ENCODE measurements at regions not wholly inside any gene's neighbourhood (a gene's known extent, or its start where the extent isn't known, plus 50 kb on each side); places are given as distances from the start of the nearest gene placed in this dataset.

- no peak for TF ChIP-seq EZH2 (IDR thresholded peaks at IDR 0.05; ENCODE audit: low read depth)
- TF ChIP-seq, protein P1, sequence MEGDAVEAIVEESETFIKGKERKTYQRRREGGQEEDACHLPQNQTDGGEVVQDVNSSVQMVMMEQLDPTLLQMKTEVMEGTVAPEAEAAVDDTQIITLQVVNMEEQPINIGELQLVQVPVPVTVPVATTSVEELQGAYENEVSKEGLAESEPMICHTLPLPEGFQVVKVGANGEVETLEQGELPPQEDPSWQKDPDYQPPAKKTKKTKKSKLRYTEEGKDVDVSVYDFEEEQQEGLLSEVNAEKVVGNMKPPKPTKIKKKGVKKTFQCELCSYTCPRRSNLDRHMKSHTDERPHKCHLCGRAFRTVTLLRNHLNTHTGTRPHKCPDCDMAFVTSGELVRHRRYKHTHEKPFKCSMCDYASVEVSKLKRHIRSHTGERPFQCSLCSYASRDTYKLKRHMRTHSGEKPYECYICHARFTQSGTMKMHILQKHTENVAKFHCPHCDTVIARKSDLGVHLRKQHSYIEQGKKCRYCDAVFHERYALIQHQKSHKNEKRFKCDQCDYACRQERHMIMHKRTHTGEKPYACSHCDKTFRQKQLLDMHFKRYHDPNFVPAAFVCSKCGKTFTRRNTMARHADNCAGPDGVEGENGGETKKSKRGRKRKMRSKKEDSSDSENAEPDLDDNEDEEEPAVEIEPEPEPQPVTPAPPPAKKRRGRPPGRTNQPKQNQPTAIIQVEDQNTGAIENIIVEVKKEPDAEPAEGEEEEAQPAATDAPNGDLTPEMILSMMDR (conservative IDR thresholded peaks at IDR 0.05), result no peak
These were observed 170.4 kb downstream of the DHX35 start for GRCh38 chr20:39132511-39132910.
